ENCODE measurements at regions not wholly inside any gene's neighbourhood (a gene's known extent, or its start where the extent isn't known, plus 50 kb on each side); places are given as distances from the start of the nearest gene placed in this dataset.

- no peak overlapping the region for H3K4me3 ChIP-seq (ENCODE audit: low read length)
- no peaks in the 10 kb centered on the region for H3K4me1 ChIP-seq (ENCODE audit: insufficient read depth, low read length)
- H3K4me3 Mint-ChIP-seq: no peak overlapping the region
- CTCF ChIA-PET: no interaction called here
- H3K9me3 Mint-ChIP-seq: no peaks in the 10 kb centered on the region
- H3K36me3 ChIP-seq (ENCODE audit: insufficient read depth, low read length): no peaks in the 10 kb centered on the region
- H3K9me3 ChIP-seq (ENCODE audit: control insufficient read depth in 1 of 2, insufficient read depth in 1 of 2, low read length in 2 of 2): no peaks in the 10 kb centered on the region
- no peak for TF ChIP-seq CTCF (IDR thresholded peaks at IDR 0.05)
- POLR2A ChIA-PET: no interaction called here
- H3K27me3 Mint-ChIP-seq: no peaks in the 10 kb centered on the region
- no peak overlapping the region for H3K27ac Mint-ChIP-seq
- no peaks in the 10 kb centered on the region for H3K36me3 Mint-ChIP-seq (ENCODE audit: low read depth)
- no peak for ATAC-seq (ENCODE audit: poor library complexity)
- H3K27ac ChIP-seq (ENCODE audit: low read depth in 1 of 2, low read length in 2 of 2): no peak overlapping the region
- DNase-seq: no peak
- intact Hi-C loops (cut with DNase I, micrococcal nuclease): loop anchor here in 1 of 2 experiments (10.0 kb wide), 1 partner anchor 50 kb away; no protein-coding TSS in a partner anchor
- H3K27me3 ChIP-seq (ENCODE audit: control insufficient read depth in 1 of 2, insufficient read depth in 2 of 2, low read length in 2 of 2): no peaks in the 10 kb centered on the region
- no peaks in the 10 kb centered on the region for H3K4me1 Mint-ChIP-seq (ENCODE audit: low read depth)
Observed at GRCh38 chr9:105044518-105044917, 116.6 kb upstream of the ABCA1 start.

- Histone ChIP-seq H3K4me3 (ENCODE audit: low read length) (no peak overlapping the region), H3K36me3 (ENCODE audit: insufficient read depth, low read length) (no peaks in the 10 kb centered on the region), H3K4me1 (ENCODE audit: insufficient read depth, low read length) (peaks cover 10% of the 10 kb centered on the region), H3K27me3 (ENCODE audit: control insufficient read depth in 1 of 2, insufficient read depth in 2 of 2, low read length in 2 of 2) (no peaks in the 10 kb centered on the region), H3K27ac (ENCODE audit: low read depth in 1 of 2, low read length in 2 of 2) (no peak overlapping the region), H3K9me3 (ENCODE audit: control insufficient read depth in 1 of 2, insufficient read depth in 1 of 2, low read length in 2 of 2) (no peaks in the 10 kb centered on the region)
- H3K4me3 Mint-ChIP-seq: no peak overlapping the region
- TF ChIP-seq CTCF (IDR thresholded peaks at IDR 0.05): no peak
- ATAC-seq (ENCODE audit: poor library complexity): no peak
- H3K27ac Mint-ChIP-seq: no peak overlapping the region
- ChIA-PET CTCF (no interaction called here), POLR2A (no interaction called here)
- H3K9me3 Mint-ChIP-seq: no peaks in the 10 kb centered on the region
- H3K36me3 Mint-ChIP-seq (ENCODE audit: low read depth): no peaks in the 10 kb centered on the region
- intact Hi-C loops (cut with DNase I, micrococcal nuclease): loop anchor here in 1 of 2 experiments (10.0 kb wide), 1 partner anchor 52 kb away; no protein-coding TSS in a partner anchor
- DNase-seq: no peak
- peaks cover 20% of the 10 kb centered on the region for H3K4me1 Mint-ChIP-seq (ENCODE audit: low read depth)
- H3K27me3 Mint-ChIP-seq: no peaks in the 10 kb centered on the region
Observed at GRCh38 chr9:105046907-105047741, 119.2 kb upstream of the ABCA1 start.

GRCh38 chr9:105047742-105048041 is 119.7 kb upstream of the ABCA1 start:
- ChIA-PET POLR2A (no interaction called here), CTCF (no interaction called here)
- H3K9me3 Mint-ChIP-seq: no peaks in the 10 kb centered on the region
- H3K27me3 ChIP-seq (ENCODE audit: control insufficient read depth in 1 of 2, insufficient read depth in 2 of 2, low read length in 2 of 2): no peaks in the 10 kb centered on the region
- H3K4me3 Mint-ChIP-seq: no peak overlapping the region
- no peaks in the 10 kb centered on the region for H3K36me3 ChIP-seq (ENCODE audit: insufficient read depth, low read length)
- DNase-seq (no peak), ATAC-seq (ENCODE audit: poor library complexity) (no peak)
- H3K36me3 Mint-ChIP-seq (ENCODE audit: low read depth): no peaks in the 10 kb centered on the region
- H3K4me3 ChIP-seq (ENCODE audit: low read length): no peak overlapping the region
- no peaks in the 10 kb centered on the region for H3K9me3 ChIP-seq (ENCODE audit: control insufficient read depth in 1 of 2, insufficient read depth in 1 of 2, low read length in 2 of 2)
- H3K27me3 Mint-ChIP-seq: no peaks in the 10 kb centered on the region
- intact Hi-C loops (cut with DNase I, micrococcal nuclease): loop anchor here in 1 of 2 experiments (10.0 kb wide), 1 partner anchor 53 kb away; no protein-coding TSS in a partner anchor
- H3K27ac ChIP-seq (ENCODE audit: low read depth in 1 of 2, low read length in 2 of 2): no peak overlapping the region
- peaks cover 16% of the 10 kb centered on the region for H3K4me1 ChIP-seq (ENCODE audit: insufficient read depth, low read length)
- peaks cover 25% of the 10 kb centered on the region for H3K4me1 Mint-ChIP-seq (ENCODE audit: low read depth)
- H3K27ac Mint-ChIP-seq: no peak overlapping the region
- TF ChIP-seq CTCF (IDR thresholded peaks at IDR 0.05): no peak
